ENCODE measurements at regions not wholly inside any gene's neighbourhood (a gene's known extent, or its start where the extent isn't known, plus 50 kb on each side); places are given as distances from the start of the nearest gene placed in this dataset.

DNA sequence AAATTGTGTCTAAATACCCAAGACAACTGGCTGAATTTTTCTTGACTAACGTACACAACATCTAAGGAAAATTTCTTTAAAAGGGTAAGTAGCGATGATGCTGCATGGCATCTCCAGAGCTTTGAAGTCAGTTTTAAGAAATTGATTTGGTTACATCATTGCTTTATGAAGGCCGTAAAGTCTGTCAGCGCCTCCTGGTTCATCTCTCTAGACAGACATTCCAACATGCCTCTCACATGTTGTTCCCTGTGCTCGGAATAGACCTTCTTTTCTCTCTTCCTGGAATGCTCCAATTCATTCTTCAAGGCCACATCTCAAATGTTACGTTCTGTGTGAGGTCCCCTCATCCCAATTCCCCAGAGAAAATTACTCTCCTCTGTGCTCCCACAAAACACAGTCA, 108.7 kb upstream of the SSBP2 start:
- H3K9me3 ChIP-seq (ENCODE audit: low read length): no peaks in the 10 kb centered on the region
- FAIRE-seq: no peak
- 37% methylated on average over 6 of the region's 6 CpGs for WGBS (ENCODE audit: low lambda C conversion rate)
- H4K20me1 ChIP-seq (ENCODE audit: insufficient read depth, low read length): no peaks in the 10 kb centered on the region
- H3K27ac ChIP-seq (ENCODE audit: extremely low read length, insufficient read depth, low read length): no peak overlapping the region
- no peak for ATAC-seq
- ChIA-PET POLR2A (no interaction called here), CTCF (ENCODE audit: low intra/inter-chr PET ratio, low total read pairs) (no interaction called here)
- no peaks in the 10 kb centered on the region for H3K4me1 ChIP-seq (ENCODE audit: insufficient read depth, low read length)
- no peaks in the 10 kb centered on the region for H3K36me3 ChIP-seq (replicated peaks in 1 of 2; ENCODE audit: control insufficient read depth in 1 of 2, insufficient read depth in 2 of 2, low read length in 2 of 2)
- no TSS peak for BruUV-seq (replicated peaks)
- DNase-seq (ENCODE audit: low spot score): no peak
- no peaks in the 10 kb centered on the region for H3K79me2 ChIP-seq (ENCODE audit: insufficient read depth, low read length)
- no peak overlapping the region for H3K9ac ChIP-seq (ENCODE audit: insufficient read depth, low read depth, low read length)
- in situ Hi-C loops (cut with HindIII; ENCODE audit: extremely low pct_ligation_motif_present, low pct_unique_long_range_greater_than_20kb): loop anchor here (5.0 kb wide), 1 partner anchor 107 kb away; the partner anchor contains the start of gene SSBP2
- H3K4me3 ChIP-seq (replicated peaks in 1 of 3; ENCODE audit: insufficient read depth in 1 of 3, low read depth in 2 of 3, low read length in 3 of 3): no peak overlapping the region
- no peak for TF ChIP-seq LCORL (IDR thresholded peaks at IDR 0.05)
- no peak for TF ChIP-seq LCORL (CRISPR knock-in tag; IDR thresholded peaks at IDR 0.05)
- TF ChIP-seq, protein P1, sequence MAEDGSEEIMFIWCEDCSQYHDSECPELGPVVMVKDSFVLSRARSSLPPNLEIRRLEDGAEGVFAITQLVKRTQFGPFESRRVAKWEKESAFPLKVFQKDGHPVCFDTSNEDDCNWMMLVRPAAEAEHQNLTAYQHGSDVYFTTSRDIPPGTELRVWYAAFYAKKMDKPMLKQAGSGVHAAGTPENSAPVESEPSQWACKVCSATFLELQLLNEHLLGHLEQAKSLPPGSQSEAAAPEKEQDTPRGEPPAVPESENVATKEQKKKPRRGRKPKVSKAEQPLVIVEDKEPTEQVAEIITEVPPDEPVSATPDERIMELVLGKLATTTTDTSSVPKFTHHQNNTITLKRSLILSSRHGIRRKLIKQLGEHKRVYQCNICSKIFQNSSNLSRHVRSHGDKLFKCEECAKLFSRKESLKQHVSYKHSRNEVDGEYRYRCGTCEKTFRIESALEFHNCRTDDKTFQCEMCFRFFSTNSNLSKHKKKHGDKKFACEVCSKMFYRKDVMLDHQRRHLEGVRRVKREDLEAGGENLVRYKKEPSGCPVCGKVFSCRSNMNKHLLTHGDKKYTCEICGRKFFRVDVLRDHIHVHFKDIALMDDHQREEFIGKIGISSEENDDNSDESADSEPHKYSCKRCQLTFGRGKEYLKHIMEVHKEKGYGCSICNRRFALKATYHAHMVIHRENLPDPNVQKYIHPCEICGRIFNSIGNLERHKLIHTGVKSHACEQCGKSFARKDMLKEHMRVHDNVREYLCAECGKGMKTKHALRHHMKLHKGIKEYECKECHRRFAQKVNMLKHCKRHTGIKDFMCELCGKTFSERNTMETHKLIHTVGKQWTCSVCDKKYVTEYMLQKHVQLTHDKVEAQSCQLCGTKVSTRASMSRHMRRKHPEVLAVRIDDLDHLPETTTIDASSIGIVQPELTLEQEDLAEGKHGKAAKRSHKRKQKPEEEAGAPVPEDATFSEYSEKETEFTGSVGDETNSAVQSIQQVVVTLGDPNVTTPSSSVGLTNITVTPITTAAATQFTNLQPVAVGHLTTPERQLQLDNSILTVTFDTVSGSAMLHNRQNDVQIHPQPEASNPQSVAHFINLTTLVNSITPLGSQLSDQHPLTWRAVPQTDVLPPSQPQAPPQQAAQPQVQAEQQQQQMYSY (CRISPR knock-in tag; IDR thresholded peaks at IDR 0.05): no peak
- no peak for TF ChIP-seq REXO4 (CRISPR knock-in tag; IDR thresholded peaks at IDR 0.05; ENCODE audit: borderline replicate concordance)
- no peak overlapping the region for H2AFZ ChIP-seq (ENCODE audit: low read length)
- no peak overlapping the region for H3K4me2 ChIP-seq (ENCODE audit: low read depth, low read length)
- intact Hi-C loops (cut with micrococcal nuclease; ENCODE audit: unreplicated experiment): no loop called here
- peaks cover 0 to 6% of the 10 kb centered on the region in 2 experiments; a peak in 1 of 5 replicates for H3K27me3 ChIP-seq (ENCODE audit: control insufficient read depth in 1 of 2, insufficient read depth in 2 of 2, low read length in 2 of 2)

Measured in HepG2 (cell line).